ENCODE measurements at regions not wholly inside any gene's neighbourhood (a gene's known extent, or its start where the extent isn't known, plus 50 kb on each side); places are given as distances from the start of the nearest gene placed in this dataset.
"Not testable (repeated sequence)": the region's sequence is repeated elsewhere in the genome, so short reads cannot be mapped to it uniquely, and the experiment has no call there.

DNA sequence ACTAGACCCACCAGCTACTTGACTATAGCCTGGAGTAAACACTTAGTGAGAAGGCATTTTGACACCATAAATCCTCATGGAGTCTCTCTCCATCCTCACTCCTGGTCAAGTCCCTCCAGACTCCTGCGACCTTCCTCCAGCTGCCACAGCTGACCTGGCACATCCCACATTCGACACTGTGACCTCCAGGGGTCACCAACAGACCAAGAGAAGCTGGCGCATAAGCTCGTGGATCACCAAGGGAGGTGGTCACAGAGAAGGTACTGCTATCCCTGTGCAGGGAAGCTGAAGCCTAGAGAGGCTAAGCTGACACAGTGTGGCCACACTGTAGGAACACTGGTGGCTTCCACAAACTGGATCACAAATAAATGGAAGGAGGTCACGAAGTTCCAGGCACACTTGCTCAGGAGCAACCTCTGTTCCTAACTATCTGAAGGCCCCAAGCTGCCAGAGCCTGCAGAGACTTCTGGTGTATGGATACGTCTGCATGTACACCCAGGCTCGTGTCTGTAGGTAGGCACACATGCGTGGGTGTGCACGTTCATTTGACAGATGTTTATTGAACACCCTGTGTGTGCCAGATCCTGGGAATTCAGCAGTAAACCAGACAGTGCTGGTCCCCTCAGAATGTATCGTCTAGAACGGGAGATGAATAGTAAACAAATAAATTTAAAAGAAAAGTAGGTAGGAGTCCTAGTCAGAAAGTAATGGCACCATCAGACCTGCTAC, 104.4 kb downstream of the C5orf15 start:
- no peak overlapping the region for H3K4me3 ChIP-seq (ENCODE audit: low read depth, low read length)
- TF ChIP-seq, protein P1, sequence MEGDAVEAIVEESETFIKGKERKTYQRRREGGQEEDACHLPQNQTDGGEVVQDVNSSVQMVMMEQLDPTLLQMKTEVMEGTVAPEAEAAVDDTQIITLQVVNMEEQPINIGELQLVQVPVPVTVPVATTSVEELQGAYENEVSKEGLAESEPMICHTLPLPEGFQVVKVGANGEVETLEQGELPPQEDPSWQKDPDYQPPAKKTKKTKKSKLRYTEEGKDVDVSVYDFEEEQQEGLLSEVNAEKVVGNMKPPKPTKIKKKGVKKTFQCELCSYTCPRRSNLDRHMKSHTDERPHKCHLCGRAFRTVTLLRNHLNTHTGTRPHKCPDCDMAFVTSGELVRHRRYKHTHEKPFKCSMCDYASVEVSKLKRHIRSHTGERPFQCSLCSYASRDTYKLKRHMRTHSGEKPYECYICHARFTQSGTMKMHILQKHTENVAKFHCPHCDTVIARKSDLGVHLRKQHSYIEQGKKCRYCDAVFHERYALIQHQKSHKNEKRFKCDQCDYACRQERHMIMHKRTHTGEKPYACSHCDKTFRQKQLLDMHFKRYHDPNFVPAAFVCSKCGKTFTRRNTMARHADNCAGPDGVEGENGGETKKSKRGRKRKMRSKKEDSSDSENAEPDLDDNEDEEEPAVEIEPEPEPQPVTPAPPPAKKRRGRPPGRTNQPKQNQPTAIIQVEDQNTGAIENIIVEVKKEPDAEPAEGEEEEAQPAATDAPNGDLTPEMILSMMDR (IDR thresholded peaks at IDR 0.05; ENCODE audit: insufficient read depth, low read depth, low read length), result no peak
- no peak for DNase-seq (ENCODE audit: low read depth)

DNA sequence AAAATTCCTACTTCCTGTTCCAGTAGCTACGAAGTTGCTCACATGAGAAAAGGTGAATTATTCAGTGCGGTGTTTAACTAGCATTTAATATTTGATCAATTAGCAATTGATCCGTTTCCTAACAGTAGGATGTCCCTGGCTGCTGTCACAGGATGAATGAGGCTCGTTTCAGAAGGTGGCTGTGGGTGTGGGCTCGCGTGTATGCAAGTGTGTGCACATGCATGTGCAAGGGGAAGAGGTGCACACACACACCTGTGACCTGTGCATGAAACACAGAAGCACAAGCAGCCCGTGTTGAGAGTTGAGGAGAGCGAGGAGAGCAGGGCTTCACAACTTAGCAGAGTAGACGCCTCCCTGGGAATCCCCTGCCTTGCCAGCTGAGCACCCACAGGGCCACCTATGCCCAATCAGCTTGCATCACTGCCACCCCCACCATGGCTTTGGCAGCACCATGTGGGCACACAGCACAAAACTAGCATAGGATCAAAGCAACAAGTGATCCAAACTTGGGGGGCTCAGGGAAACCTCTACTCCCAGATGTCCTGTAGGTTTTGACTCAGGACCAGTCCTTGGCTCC, 107.2 kb downstream of the C5orf15 start:
- TF ChIP-seq, protein P1 (IDR thresholded peaks at IDR 0.05; ENCODE audit: insufficient read depth, low read depth, low read length), result no peak
- no peak for DNase-seq (ENCODE audit: low read depth)
- H3K4me3 ChIP-seq (ENCODE audit: low read depth, low read length), result no peak overlapping the region

DNA sequence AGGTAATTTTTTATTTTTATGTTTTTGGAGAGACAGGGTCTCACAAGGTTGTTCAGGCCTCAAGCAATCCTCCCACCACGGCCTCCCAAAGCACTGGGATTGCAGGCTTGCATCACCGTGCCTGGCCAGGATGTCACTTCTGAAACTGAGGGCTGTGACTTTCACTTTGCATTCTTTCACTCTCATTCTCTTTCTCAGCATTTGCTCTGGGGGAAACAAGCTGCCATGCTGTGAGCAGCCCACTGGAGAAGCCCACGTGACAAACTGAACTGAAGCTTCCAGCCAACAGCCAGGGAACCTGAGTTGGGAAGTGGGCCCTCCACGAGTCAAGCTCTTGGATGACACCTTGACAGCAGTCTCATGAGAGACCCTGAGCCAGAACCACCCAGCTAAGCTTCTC, 109.4 kb downstream of the C5orf15 start:
- H3K4me3 ChIP-seq (ENCODE audit: low read depth, low read length), result no peak overlapping the region
- DNase-seq (ENCODE audit: low read depth), result no peak
- TF ChIP-seq, protein P1 (IDR thresholded peaks at IDR 0.05; ENCODE audit: insufficient read depth, low read depth, low read length), result no peak

DNA sequence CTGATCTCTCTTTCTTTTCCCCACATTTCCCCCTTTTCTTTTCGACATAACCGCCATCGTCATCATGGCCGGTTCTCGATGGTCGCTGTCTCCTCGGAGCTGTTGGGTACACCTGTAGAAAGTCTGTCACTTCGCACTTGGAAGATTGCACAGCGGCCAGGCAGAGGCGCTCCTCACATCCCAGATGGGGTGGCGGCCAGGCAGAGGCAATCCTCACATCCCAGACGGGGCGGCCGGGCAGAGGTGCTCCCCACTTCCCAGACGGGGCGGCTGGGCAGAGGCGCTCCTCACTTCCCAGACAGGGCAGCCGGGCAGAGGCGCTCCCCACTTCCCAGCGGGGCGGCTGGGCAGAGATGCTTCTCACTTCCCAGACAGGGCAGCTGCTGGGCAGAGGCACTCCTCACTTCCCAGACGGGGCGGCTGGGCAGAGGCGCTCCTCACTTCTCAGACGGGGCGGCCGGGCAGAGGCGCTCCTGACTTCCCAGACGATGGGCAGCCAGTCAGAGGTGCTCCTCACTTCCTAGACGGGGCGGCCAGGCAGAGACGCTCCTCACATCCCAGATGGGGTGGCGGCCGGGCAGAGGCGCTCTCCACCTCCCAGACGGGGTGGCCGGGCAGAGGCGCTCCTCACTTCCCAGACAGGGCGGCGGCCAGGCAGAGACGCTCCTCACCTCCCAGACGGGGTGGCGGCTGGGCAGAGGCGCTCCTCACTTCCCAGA, 110.7 kb downstream of the C5orf15 start:
- DNase-seq (ENCODE audit: low read depth); H3K4me3 ChIP-seq (ENCODE audit: low read depth, low read length): not testable (repeated sequence)

DNA sequence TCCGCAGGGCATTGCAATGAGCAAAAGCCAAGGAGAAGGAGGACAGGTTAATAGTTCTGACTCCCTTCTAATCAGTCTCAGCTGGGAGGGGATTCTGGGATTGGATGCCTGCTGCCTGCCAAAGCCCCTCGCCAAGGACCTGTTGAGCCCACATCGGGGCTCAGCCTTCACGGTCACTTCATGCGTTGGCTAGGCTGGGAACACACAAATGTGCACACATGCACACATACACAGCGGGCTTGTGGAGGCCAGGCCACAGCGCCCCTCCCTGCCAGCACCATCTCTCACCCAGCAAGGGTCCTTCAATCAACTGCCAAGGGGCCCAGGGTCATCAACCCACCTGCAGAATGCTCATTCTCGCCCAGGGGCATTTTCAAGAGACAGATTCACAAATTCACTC, 113.9 kb downstream of the C5orf15 start:
- H3K4me3 ChIP-seq (ENCODE audit: low read depth, low read length), result no peak overlapping the region
- TF ChIP-seq, protein P1 (IDR thresholded peaks at IDR 0.05; ENCODE audit: insufficient read depth, low read depth, low read length), result no peak
- DNase-seq (ENCODE audit: low read depth), result no peak

DNA sequence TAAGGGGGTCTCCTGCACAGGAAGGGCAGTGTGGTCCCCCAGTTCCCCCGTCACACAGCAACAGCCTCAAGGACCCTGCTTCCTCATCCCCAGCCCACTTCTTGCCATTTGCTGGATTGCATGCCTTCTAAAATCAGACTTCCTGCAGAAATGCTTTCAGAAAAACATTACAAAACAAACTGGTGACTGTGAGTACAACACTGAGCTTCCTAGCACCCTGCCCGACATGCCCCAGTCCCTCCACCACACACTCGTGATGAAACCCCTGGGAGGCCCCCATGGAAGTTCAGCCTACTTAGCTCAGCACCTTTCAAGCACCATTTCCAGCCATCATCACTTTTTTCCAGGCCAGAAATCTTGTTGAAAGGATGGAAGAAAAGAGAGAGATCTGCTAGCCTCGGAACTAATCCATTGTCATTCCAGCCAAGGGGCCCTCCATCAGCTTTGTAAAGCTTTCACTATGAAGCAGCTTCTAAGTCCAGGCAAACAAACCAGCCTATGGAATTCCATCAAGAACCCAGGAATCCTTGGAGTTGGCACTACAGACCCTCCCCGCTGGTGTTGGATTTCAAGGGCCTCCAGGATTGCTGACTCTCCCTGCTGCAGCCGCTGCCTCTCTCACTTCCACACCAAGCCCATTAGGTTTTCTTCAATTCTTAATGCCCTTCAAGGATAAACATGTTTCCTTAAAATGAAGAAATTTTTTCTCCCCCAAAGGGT, 114.6 kb downstream of the C5orf15 start:
- TF ChIP-seq, protein P1 (IDR thresholded peaks at IDR 0.05; ENCODE audit: insufficient read depth, low read depth, low read length), result no peak
- no peak overlapping the region for H3K4me3 ChIP-seq (ENCODE audit: low read depth, low read length)
- DNase-seq (ENCODE audit: low read depth), result no peak

DNA sequence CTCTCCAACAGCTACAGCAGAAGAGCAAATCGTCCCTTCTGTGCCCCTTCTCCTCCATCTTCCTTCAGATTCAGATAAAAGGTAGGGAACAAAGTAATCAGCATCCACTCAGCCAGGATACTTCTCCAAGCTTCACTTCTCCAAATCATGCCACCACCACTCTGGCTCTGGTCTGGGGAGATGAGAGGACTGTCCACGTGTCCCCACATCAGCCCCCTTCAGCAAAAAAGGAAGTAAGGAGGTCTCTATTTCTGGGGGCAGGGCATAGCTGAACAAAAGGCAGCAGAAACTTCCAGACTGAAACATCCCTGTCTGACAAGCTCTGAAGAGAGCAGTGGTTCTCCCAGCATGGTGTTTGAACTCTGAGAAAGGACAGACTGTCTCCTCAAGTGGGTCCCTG, 116.9 kb downstream of the C5orf15 start:
- DNase-seq (ENCODE audit: low read depth), result no peak
- no peak overlapping the region for H3K4me3 ChIP-seq (ENCODE audit: low read depth, low read length)
- TF ChIP-seq, protein P1 (IDR thresholded peaks at IDR 0.05; ENCODE audit: insufficient read depth, low read depth, low read length), result no peak

Data from fibroblast of villous mesenchyme (primary cell).